Karpas-422 (cell line): ENCODE measurements at regions not wholly inside any gene's neighbourhood (a gene's known extent, or its start where the extent isn't known, plus 50 kb on each side); places are given as distances from the start of the nearest gene placed in this dataset.
"Not testable (repeated sequence)": the region's sequence is repeated elsewhere in the genome, so short reads cannot be mapped to it uniquely, and the experiment has no call there.

ENCODE experiments used
- DNase-seq: peaks from one replicate; pipeline ENCODE4 v3.0.0-alpha.2; 2015
- H2AFZ ChIP-seq: fragments of 200-600 bp; sonication (generic); 2 replicates; pipeline ENCODE4 v1.6.1; 2014; ENCODE audit warnings: antibody characterized with exemption, low read length, mixed read lengths
- H3K27ac ChIP-seq: fragments of 200-600 bp; sonication (generic); 2 replicates; pipeline ENCODE4 v1.5.1; 2014; ENCODE audit warnings: mild to moderate bottlenecking, low read length, moderate library complexity
- H3K27me3 ChIP-seq: fragments of 200-600 bp; sonication (generic); 2 replicates; pipeline ENCODE4 v1.6.1; 2014; ENCODE audit warnings: low read length, mixed read lengths
- H3K36me3 ChIP-seq: fragments of 200-600 bp; sonication (generic); 2 replicates; pipeline ENCODE4 v1.6.1; 2014; ENCODE audit warnings: low read length, mixed read lengths; ENCODE audit not compliant: insufficient read depth
- H3K4me1 ChIP-seq: fragments of 200-600 bp; sonication (generic); 2 replicates; pipeline ENCODE4 v1.6.1; 2014; ENCODE audit warnings: mild to moderate bottlenecking, low read length, mixed read lengths
- H3K4me2 ChIP-seq: fragments of 200-600 bp; sonication (generic); 2 replicates; pipeline ENCODE4 v1.6.1; 2014; ENCODE audit warnings: low read length, low read depth, mild to moderate bottlenecking; ENCODE audit not compliant: poor library complexity, severe bottlenecking
- H3K4me3 ChIP-seq: fragments of 200-600 bp; sonication (generic); 2 replicates; pipeline ENCODE4 v1.5.1; 2014; ENCODE audit warnings: mild to moderate bottlenecking, antibody characterized with exemption, low read length, mixed read lengths
- H3K79me2 ChIP-seq: fragments of 200-600 bp; sonication (generic); 2 replicates; pipeline ENCODE4 v1.6.1; 2014; ENCODE audit warnings: mild to moderate bottlenecking, low read length, mixed read lengths
- H3K9ac ChIP-seq: fragments of 200-600 bp; sonication (generic); 2 replicates; pipeline ENCODE4 v1.6.0; 2014; ENCODE audit warnings: low read length
- H3K9me2 ChIP-seq: fragments of 200-600 bp; sonication (generic), shearing (Covaris generic); replicated peaks from 2 replicates; pipeline ENCODE4 v1.6.0; 2014; ENCODE audit warnings: mild to moderate bottlenecking, low read length, moderate library complexity; ENCODE audit not compliant: insufficient read depth
- H3K9me3 ChIP-seq: fragments of 300-700, 200-600 bp; sonication (generic); 2 replicates; pipeline ENCODE4 v1.6.1; 2014; ENCODE audit warnings: low read length, mixed read lengths
- H4K20me1 ChIP-seq: fragments of 200-600 bp; sonication (generic); 2 replicates; pipeline ENCODE4 v1.6.1; 2014; ENCODE audit warnings: mild to moderate bottlenecking, antibody characterized with exemption, low read length, low read depth; ENCODE audit not compliant: insufficient read depth

- no peaks in the 10 kb centered on the region for H3K36me3 ChIP-seq
- H3K27ac ChIP-seq: no peak overlapping the region
- H3K9me2 ChIP-seq: no peaks in the 10 kb centered on the region
- no peak overlapping the region for H3K4me2 ChIP-seq
- H3K9ac ChIP-seq: no peak overlapping the region
- H2AFZ ChIP-seq: no peak overlapping the region
- no peak for DNase-seq
- no peaks in the 10 kb centered on the region for H3K79me2 ChIP-seq
- no peak overlapping the region for H3K4me3 ChIP-seq
- no peaks in the 10 kb centered on the region for H3K4me1 ChIP-seq
- H4K20me1 ChIP-seq: no peaks in the 10 kb centered on the region
- no peaks in the 10 kb centered on the region; the same call in 1 of the 2 replicates for H3K9me3 ChIP-seq
- no peaks in the 10 kb centered on the region for H3K27me3 ChIP-seq
These were observed 97.9 kb upstream of the MED13L start for GRCh38 chr12:116375278-116375842.

- no peaks in the 10 kb centered on the region for H3K9me2 ChIP-seq
- H4K20me1 ChIP-seq: no peaks in the 10 kb centered on the region
- H3K27ac ChIP-seq: no peak overlapping the region
- no peak overlapping the region for H2AFZ ChIP-seq
- no peak for DNase-seq
- H3K27me3 ChIP-seq: no peaks in the 10 kb centered on the region
- no peaks in the 10 kb centered on the region for H3K4me1 ChIP-seq
- no peaks in the 10 kb centered on the region for H3K36me3 ChIP-seq
- no peak overlapping the region for H3K4me3 ChIP-seq
- H3K4me2 ChIP-seq: no peak overlapping the region
- no peaks in the 10 kb centered on the region; the same call in 1 of the 2 replicates for H3K9me3 ChIP-seq
- no peak overlapping the region for H3K9ac ChIP-seq
- no peaks in the 10 kb centered on the region for H3K79me2 ChIP-seq
These were observed 99.1 kb upstream of the MED13L start for GRCh38 chr12:116376354-116377193.

GRCh38 chr12:116377194-116377571 is 99.7 kb upstream of the MED13L start:
- H2AFZ ChIP-seq: not testable (repeated sequence)

GRCh38 chr12:116378002-116378401 is 100.5 kb upstream of the MED13L start:
- no peak overlapping the region for H3K4me2 ChIP-seq
- H4K20me1 ChIP-seq: no peaks in the 10 kb centered on the region
- no peaks in the 10 kb centered on the region for H3K4me1 ChIP-seq
- no peaks in the 10 kb centered on the region for H3K36me3 ChIP-seq
- H3K9me3 ChIP-seq: no peaks in the 10 kb centered on the region; the same call in 1 of the 2 replicates
- no peak overlapping the region for H3K9ac ChIP-seq
- H2AFZ ChIP-seq: no peak overlapping the region
- DNase-seq: no peak
- H3K27ac ChIP-seq: no peak overlapping the region
- H3K9me2 ChIP-seq: no peaks in the 10 kb centered on the region
- no peaks in the 10 kb centered on the region for H3K79me2 ChIP-seq
- H3K27me3 ChIP-seq: no peaks in the 10 kb centered on the region
- H3K4me3 ChIP-seq: no peak overlapping the region

More at GRCh38 chr12:116377194-116377571, 99.7 kb upstream of the MED13L start:
- not testable (repeated sequence) for H3K4me3 ChIP-seq, H3K4me2 ChIP-seq, H3K36me3 ChIP-seq, H4K20me1 ChIP-seq, H3K9ac ChIP-seq, H3K9me2 ChIP-seq, H3K27ac ChIP-seq, H3K27me3 ChIP-seq, H3K9me3 ChIP-seq, H3K4me1 ChIP-seq, H3K79me2 ChIP-seq, DNase-seq

- H3K27me3 ChIP-seq: no peaks in the 10 kb centered on the region
- H3K9me3 ChIP-seq: no peaks in the 10 kb centered on the region; the same call in 1 of the 2 replicates
- H3K79me2 ChIP-seq: no peaks in the 10 kb centered on the region
- no peak for DNase-seq
- no peak overlapping the region for H3K4me3 ChIP-seq
- H3K36me3 ChIP-seq: no peaks in the 10 kb centered on the region
- H2AFZ ChIP-seq: no peak overlapping the region
- no peak overlapping the region for H3K4me2 ChIP-seq
- no peak overlapping the region for H3K9ac ChIP-seq
- H4K20me1 ChIP-seq: no peaks in the 10 kb centered on the region
- H3K27ac ChIP-seq: no peak overlapping the region
- H3K9me2 ChIP-seq: no peaks in the 10 kb centered on the region
- H3K4me1 ChIP-seq: no peaks in the 10 kb centered on the region; the same call in 1 of the 2 replicates
These were observed 102.6 kb upstream of the MED13L start for GRCh38 chr12:116380108-116380507.

- H3K9me2 ChIP-seq, H3K9me3 ChIP-seq, H2AFZ ChIP-seq, H3K27ac ChIP-seq, H3K4me2 ChIP-seq, H3K79me2 ChIP-seq, H3K4me3 ChIP-seq, H3K36me3 ChIP-seq, H3K27me3 ChIP-seq, H4K20me1 ChIP-seq, H3K4me1 ChIP-seq, H3K9ac ChIP-seq, DNase-seq: not testable (repeated sequence)
These were observed 103.2 kb upstream of the MED13L start for GRCh38 chr12:116380740-116381139.

GRCh38 chr12:116381240-116381743 is 103.8 kb upstream of the MED13L start:
- Histone ChIP-seq H3K9me2 (no peaks in the 10 kb centered on the region), H3K4me1 (no peaks in the 10 kb centered on the region; the same call in 1 of the 2 replicates), H3K9me3 (no peaks in the 10 kb centered on the region), H3K79me2 (no peaks in the 10 kb centered on the region), H3K4me3 (no peak overlapping the region), H3K9ac (no peak overlapping the region), H3K27ac (no peak overlapping the region), H3K36me3 (no peaks in the 10 kb centered on the region), H3K4me2 (no peak overlapping the region), H2AFZ (no peak overlapping the region), H4K20me1 (no peaks in the 10 kb centered on the region), H3K27me3 (no peaks in the 10 kb centered on the region)
- DNase-seq: no peak

GRCh38 chr12:116381744-116382685 is 104.5 kb upstream of the MED13L start:
- no peak overlapping the region for H3K9ac ChIP-seq
- H3K4me3 ChIP-seq: no peak overlapping the region
- no peak overlapping the region for H2AFZ ChIP-seq
- DNase-seq: no peak
- H3K27ac ChIP-seq: no peak overlapping the region
- H4K20me1 ChIP-seq: no peaks in the 10 kb centered on the region
- no peaks in the 10 kb centered on the region; the same call in 1 of the 2 replicates for H3K4me1 ChIP-seq
- H3K9me2 ChIP-seq: no peaks in the 10 kb centered on the region
- no peaks in the 10 kb centered on the region for H3K36me3 ChIP-seq
- no peaks in the 10 kb centered on the region for H3K79me2 ChIP-seq
- H3K27me3 ChIP-seq: no peaks in the 10 kb centered on the region
- no peak overlapping the region for H3K4me2 ChIP-seq
- H3K9me3 ChIP-seq: no peaks in the 10 kb centered on the region
